ENCODE measurements at regions not wholly inside any gene's neighbourhood (a gene's known extent, or its start where the extent isn't known, plus 50 kb on each side); places are given as distances from the start of the nearest gene placed in this dataset.
"Not testable (repeated sequence)": the region's sequence is repeated elsewhere in the genome, so short reads cannot be mapped to it uniquely, and the experiment has no call there.

- DNase-seq: no peak
- H3K4me3 Mint-ChIP-seq: no peak overlapping the region
Observed at GRCh38 chr4:132299841-132300240, 849.3 kb upstream of the PCDH10 start.

GRCh38 chr4:132312521-132312920 is 836.6 kb upstream of the PCDH10 start:
- H3K4me1 Mint-ChIP-seq: no peaks in the 10 kb centered on the region
- ATAC-seq (no peak), DNase-seq (no peak)
- H3K4me3 Mint-ChIP-seq: no peak overlapping the region
- H3K27ac Mint-ChIP-seq: no peak overlapping the region
- H3K27me3 Mint-ChIP-seq: no peaks in the 10 kb centered on the region
- H3K36me3 Mint-ChIP-seq (ENCODE audit: low read depth): no peaks in the 10 kb centered on the region
- H3K9me3 ChIP-seq (ENCODE audit: control insufficient read depth, low read length, poor library complexity, severe bottlenecking): no peaks in the 10 kb centered on the region

More at GRCh38 chr4:132299841-132300240, 849.3 kb upstream of the PCDH10 start:
- Mint-ChIP-seq H3K36me3 (ENCODE audit: low read depth) (no peaks in the 10 kb centered on the region), H3K4me1 (no peaks in the 10 kb centered on the region), H3K27me3 (no peaks in the 10 kb centered on the region), H3K27ac (no peak overlapping the region)
- H3K9me3 ChIP-seq (ENCODE audit: control insufficient read depth, low read length, poor library complexity, severe bottlenecking): no peaks in the 10 kb centered on the region
- no peak for ATAC-seq

- H3K27ac Mint-ChIP-seq: no peak overlapping the region
- no peaks in the 10 kb centered on the region for H3K4me1 Mint-ChIP-seq
- ATAC-seq (no peak), DNase-seq (no peak)
- H3K9me3 ChIP-seq (ENCODE audit: control insufficient read depth, low read length, poor library complexity, severe bottlenecking): no peaks in the 10 kb centered on the region
- no peaks in the 10 kb centered on the region for H3K27me3 Mint-ChIP-seq
- no peaks in the 10 kb centered on the region for H3K36me3 Mint-ChIP-seq (ENCODE audit: low read depth)
- H3K4me3 Mint-ChIP-seq: no peak overlapping the region
Observed at GRCh38 chr4:132313852-132314251, 835.2 kb upstream of the PCDH10 start.

- H3K36me3 Mint-ChIP-seq (ENCODE audit: low read depth): no peaks in the 10 kb centered on the region
- ATAC-seq: no peak
- H3K4me3 Mint-ChIP-seq: no peak overlapping the region
- no peaks in the 10 kb centered on the region for H3K9me3 ChIP-seq (ENCODE audit: control insufficient read depth, low read length, poor library complexity, severe bottlenecking)
- H3K4me1 Mint-ChIP-seq: no peaks in the 10 kb centered on the region
- no peaks in the 10 kb centered on the region for H3K27me3 Mint-ChIP-seq
- DNase-seq: no peak
- no peak overlapping the region for H3K27ac Mint-ChIP-seq
Observed at GRCh38 chr4:132316738-132317137, 832.4 kb upstream of the PCDH10 start.

- H3K36me3 Mint-ChIP-seq (ENCODE audit: low read depth): no peaks in the 10 kb centered on the region
- no peaks in the 10 kb centered on the region for H3K9me3 ChIP-seq (ENCODE audit: control insufficient read depth, low read length, poor library complexity, severe bottlenecking)
- no peaks in the 10 kb centered on the region for H3K4me1 Mint-ChIP-seq
Observed at GRCh38 chr4:132317923-132318322, 831.2 kb upstream of the PCDH10 start.

GRCh38 chr4:132328761-132329160 is 820.3 kb upstream of the PCDH10 start:
- ATAC-seq (no peak), DNase-seq (no peak)
- no peaks in the 10 kb centered on the region for H3K36me3 Mint-ChIP-seq (ENCODE audit: low read depth)
- H3K27me3 Mint-ChIP-seq: no peaks in the 10 kb centered on the region
- no peaks in the 10 kb centered on the region for H3K4me1 Mint-ChIP-seq
- H3K27ac Mint-ChIP-seq: no peak overlapping the region
- no peaks in the 10 kb centered on the region for H3K9me3 ChIP-seq (ENCODE audit: control insufficient read depth, low read length, poor library complexity, severe bottlenecking)
- no peak overlapping the region for H3K4me3 Mint-ChIP-seq

More at GRCh38 chr4:132317923-132318322, 831.2 kb upstream of the PCDH10 start:
- ATAC-seq (no peak), DNase-seq (no peak)
- H3K27ac Mint-ChIP-seq: no peak overlapping the region
- no peaks in the 10 kb centered on the region for H3K27me3 Mint-ChIP-seq
- no peak overlapping the region for H3K4me3 Mint-ChIP-seq

- Mint-ChIP-seq H3K4me1 (no peaks in the 10 kb centered on the region), H3K27ac (no peak overlapping the region), H3K27me3 (no peaks in the 10 kb centered on the region), H3K4me3 (no peak overlapping the region), H3K36me3 (ENCODE audit: low read depth) (no peaks in the 10 kb centered on the region)
- no peak for DNase-seq
- no peak for ATAC-seq
- no peaks in the 10 kb centered on the region for H3K9me3 ChIP-seq (ENCODE audit: control insufficient read depth, low read length, poor library complexity, severe bottlenecking)
Observed at GRCh38 chr4:132330994-132331393, 818.1 kb upstream of the PCDH10 start.

GRCh38 chr4:132332932-132333723 is 816.0 kb upstream of the PCDH10 start:
- no peaks in the 10 kb centered on the region for H3K9me3 ChIP-seq (ENCODE audit: control insufficient read depth, low read length, poor library complexity, severe bottlenecking)
- no peak for ATAC-seq
- no peaks in the 10 kb centered on the region for H3K36me3 Mint-ChIP-seq (ENCODE audit: low read depth)
- H3K27ac Mint-ChIP-seq: no peak overlapping the region
- no peaks in the 10 kb centered on the region for H3K27me3 Mint-ChIP-seq
- no peak overlapping the region for H3K4me3 Mint-ChIP-seq
- no peak for DNase-seq
- no peaks in the 10 kb centered on the region for H3K4me1 Mint-ChIP-seq

GRCh38 chr4:132333724-132334047 is 815.4 kb upstream of the PCDH10 start:
- ATAC-seq: no peak
- H3K27ac Mint-ChIP-seq: no peak overlapping the region
- H3K27me3 Mint-ChIP-seq: no peaks in the 10 kb centered on the region
- H3K36me3 Mint-ChIP-seq (ENCODE audit: low read depth): no peaks in the 10 kb centered on the region
- no peak overlapping the region for H3K4me3 Mint-ChIP-seq
- no peaks in the 10 kb centered on the region for H3K4me1 Mint-ChIP-seq
- DNase-seq: no peak
- no peaks in the 10 kb centered on the region for H3K9me3 ChIP-seq (ENCODE audit: control insufficient read depth, low read length, poor library complexity, severe bottlenecking)

- H3K4me1 Mint-ChIP-seq: no peaks in the 10 kb centered on the region
Observed at GRCh38 chr4:132334081-132334480, 815.0 kb upstream of the PCDH10 start.

GRCh38 chr4:132344924-132345828 is 803.9 kb upstream of the PCDH10 start:
- H3K27ac Mint-ChIP-seq: no peak overlapping the region
- H3K27me3 Mint-ChIP-seq: no peaks in the 10 kb centered on the region
- ATAC-seq (no peak), DNase-seq (no peak)
- no peaks in the 10 kb centered on the region for H3K9me3 ChIP-seq (ENCODE audit: control insufficient read depth, low read length, poor library complexity, severe bottlenecking)
- H3K4me3 Mint-ChIP-seq: no peak overlapping the region
- H3K4me1 Mint-ChIP-seq: no peaks in the 10 kb centered on the region
- no peaks in the 10 kb centered on the region for H3K36me3 Mint-ChIP-seq (ENCODE audit: low read depth)

More at GRCh38 chr4:132334081-132334480, 815.0 kb upstream of the PCDH10 start:
- no peaks in the 10 kb centered on the region for H3K9me3 ChIP-seq (ENCODE audit: control insufficient read depth, low read length, poor library complexity, severe bottlenecking)
- DNase-seq (no peak), ATAC-seq (no peak)
- Mint-ChIP-seq H3K4me3 (no peak overlapping the region), H3K27ac (no peak overlapping the region), H3K27me3 (no peaks in the 10 kb centered on the region), H3K36me3 (ENCODE audit: low read depth) (no peaks in the 10 kb centered on the region)

GRCh38 chr4:132346016-132346415 is 803.1 kb upstream of the PCDH10 start:
- no peak overlapping the region for H3K4me3 Mint-ChIP-seq
- H3K4me1 Mint-ChIP-seq: no peaks in the 10 kb centered on the region
- H3K36me3 Mint-ChIP-seq (ENCODE audit: low read depth): no peaks in the 10 kb centered on the region
- ATAC-seq (no peak), DNase-seq (no peak)
- no peaks in the 10 kb centered on the region for H3K9me3 ChIP-seq (ENCODE audit: control insufficient read depth, low read length, poor library complexity, severe bottlenecking)
- H3K27me3 Mint-ChIP-seq: no peaks in the 10 kb centered on the region
- no peak overlapping the region for H3K27ac Mint-ChIP-seq

GRCh38 chr4:132351606-132352005 is 797.5 kb upstream of the PCDH10 start:
- not testable (repeated sequence) for H3K27ac Mint-ChIP-seq, ATAC-seq, H3K4me3 Mint-ChIP-seq

More at GRCh38 chr4:132351606-132352005, 797.5 kb upstream of the PCDH10 start:
- H3K27me3 Mint-ChIP-seq; DNase-seq; H3K36me3 Mint-ChIP-seq (ENCODE audit: low read depth); H3K4me1 Mint-ChIP-seq; H3K9me3 ChIP-seq (ENCODE audit: control insufficient read depth, low read length, poor library complexity, severe bottlenecking): not testable (repeated sequence)

Measured in T-helper 17 cell (primary cell).